ENCODE measurements at regions not wholly inside any gene's neighbourhood (a gene's known extent, or its start where the extent isn't known, plus 50 kb on each side); places are given as distances from the start of the nearest gene placed in this dataset.

GRCh38 chr14:87264796-87265195 is 728.2 kb downstream of the GALC start:
- TF ChIP-seq CTCF (conservative IDR thresholded peaks at IDR 0.05; ENCODE audit: low read depth, low read length) (no peak), EZH2 (IDR thresholded peaks at IDR 0.05; ENCODE audit: borderline replicate concordance, low read depth, low read length, poor library complexity, severe bottlenecking) (no peak)
